Caco-2 (cell line): ENCODE measurements at regions not wholly inside any gene's neighbourhood (a gene's known extent, or its start where the extent isn't known, plus 50 kb on each side); places are given as distances from the start of the nearest gene placed in this dataset.

Experiments used
- BruUV-seq: library from RNA; stranded (reverse); fragments of 400-500 nt; replicated peaks from 2 replicates; lab custom pipeline; 2021; lab: Mats Ljungman, UMichigan
- CTCF ChIA-PET: fragments of 300-600 bp; sonication (Branson Sonifier 250); formaldehyde crosslinking; loops from one replicate; lab custom pipeline; 2022; ENCODE audit warnings: antibody characterized with exemption; lab: Charles Lee
- POLR2A ChIA-PET: fragments of 300-600 bp; sonication (Branson Sonifier 250); formaldehyde crosslinking; loops from one replicate; lab custom pipeline; 2022; ENCODE audit warnings: antibody characterized with exemption; lab: Charles Lee
- DNase-seq, 2 experiments: peaks; one replicate each; pipeline versions ENCODE4 v3.0.0 to v3.0.0-alpha.2; 2020 to 2022
- H3K27me3 ChIP-seq: replicated peaks from 2 replicates; pipeline ENCODE4 v1.6.0; 2011; ENCODE audit warnings: low read length; ENCODE audit not compliant: control insufficient read depth, insufficient read depth
- H3K36me3 ChIP-seq: 2 replicates; pipeline ENCODE4 v1.5.1; 2011; ENCODE audit warnings: low read length; ENCODE audit not compliant: control insufficient read depth, insufficient read depth
- H3K4me1 ChIP-seq: fragments of 250-450 bp; sonication (Bioruptor Pico); 2 replicates; pipeline ENCODE4 v1.5.1; 2020; ENCODE audit warnings: mild to moderate bottlenecking
- H3K4me3 ChIP-seq: 2 replicates; pipeline ENCODE4 v1.5.1; 2011; ENCODE audit warnings: low read depth, mild to moderate bottlenecking, control low read depth, low read length
- H3K9me3 ChIP-seq: fragments of 250-450 bp; sonication (Bioruptor Pico); 2 replicates; pipeline ENCODE4 v1.5.1; 2020; ENCODE audit warnings: mild to moderate bottlenecking, moderate library complexity
- H3K27ac Mint-ChIP-seq: one replicate; pipeline ENCODE4 v1.8.0; 2022; ENCODE audit warnings: mixed read lengths; ENCODE audit not compliant: unreplicated experiment
- H3K27me3 Mint-ChIP-seq: one replicate; pipeline ENCODE4 v1.8.0; 2022; ENCODE audit warnings: mixed read lengths; ENCODE audit not compliant: insufficient read depth, unreplicated experiment
- H3K36me3 Mint-ChIP-seq: one replicate; pipeline ENCODE4 v1.8.0; 2022; ENCODE audit warnings: mild to moderate bottlenecking, mixed read lengths; ENCODE audit not compliant: insufficient read depth, unreplicated experiment
- H3K4me1 Mint-ChIP-seq: one replicate; pipeline ENCODE4 v1.8.0; 2022; ENCODE audit warnings: low read depth, mixed read lengths; ENCODE audit not compliant: unreplicated experiment
- H3K4me3 Mint-ChIP-seq: one replicate; pipeline ENCODE4 v1.8.0; 2022; ENCODE audit warnings: mild to moderate bottlenecking, moderate library complexity, mixed read lengths; ENCODE audit not compliant: unreplicated experiment
- H3K9me3 Mint-ChIP-seq: one replicate; pipeline ENCODE4 v1.8.0; 2022; ENCODE audit warnings: mixed read lengths; ENCODE audit not compliant: unreplicated experiment
- CTCF ChIP-seq, 2 experiments: fragments of 200-600 bp in 1 of 2; IDR thresholded peaks; 1 replicate in 1 of 2; 2 replicates in 1 of 2; pipeline versions ENCODE4 v1.5.1 to v1.8.0; 2011 to 2022; ENCODE audit warnings: antibody characterized with exemption in 1 of 2, control low read depth in 1 of 2, inconsistent platforms in 1 of 2, low read depth in 1 of 2, low read length in 1 of 2, mild to moderate bottlenecking in 1 of 2, moderate library complexity in 1 of 2; ENCODE audit not compliant: insufficient read depth in 1 of 2, severe bottlenecking in 1 of 2, unreplicated experiment in 1 of 2
- intact Hi-C: fragments of 100-400 bp; cut with micrococcal nuclease; formaldehyde crosslinking; loops from one replicate; pipeline ENCODE4 v1.10.0; 2022; ENCODE audit not compliant: unreplicated experiment

- Mint-ChIP-seq H3K27ac (no peak overlapping the region), H3K4me3 (no peak overlapping the region), H3K4me1 (no peaks in the 10 kb centered on the region), H3K9me3 (no peaks in the 10 kb centered on the region), H3K27me3 (peaks cover 5% of the 10 kb centered on the region), H3K36me3 (no peaks in the 10 kb centered on the region)
- no peak overlapping the region for H3K4me3 ChIP-seq
- no peak for DNase-seq
- no peaks in the 10 kb centered on the region for H3K27me3 ChIP-seq
- no peaks in the 10 kb centered on the region for H3K9me3 ChIP-seq
- H3K4me1 ChIP-seq, result no peaks in the 10 kb centered on the region
- intact Hi-C loops, result no loop called here
- no peak for TF ChIP-seq CTCF (IDR thresholded peaks at IDR 0.05; ENCODE audit: insufficient read depth in 1 of 2, low read depth in 1 of 2, low read length in 1 of 2, severe bottlenecking in 1 of 2, unreplicated experiment in 1 of 2)
- BruUV-seq, result no TSS peak
- no peaks in the 10 kb centered on the region for H3K36me3 ChIP-seq
- ChIA-PET CTCF (no interaction called here), POLR2A (no interaction called here)
These were observed 1475.5 kb upstream of the TENM4 start for GRCh38 chr11:80916173-80916798.

GRCh38 chr11:80914311-80914710, 1473.5 kb upstream of the TENM4 start:
- H3K4me1 Mint-ChIP-seq, result no peaks in the 10 kb centered on the region
- H3K4me3 ChIP-seq, result no peak overlapping the region
- no peak overlapping the region for H3K4me3 Mint-ChIP-seq
- ChIA-PET CTCF (no interaction called here), POLR2A (no interaction called here)
- no peaks in the 10 kb centered on the region for H3K9me3 Mint-ChIP-seq
- H3K27me3 ChIP-seq, result no peaks in the 10 kb centered on the region
- TF ChIP-seq CTCF (IDR thresholded peaks at IDR 0.05; ENCODE audit: insufficient read depth in 1 of 2, low read depth in 1 of 2, low read length in 1 of 2, severe bottlenecking in 1 of 2, unreplicated experiment in 1 of 2), result no peak
- no peaks in the 10 kb centered on the region for H3K9me3 ChIP-seq
- BruUV-seq, result no TSS peak
- no peaks in the 10 kb centered on the region for H3K36me3 ChIP-seq
- H3K36me3 Mint-ChIP-seq, result no peaks in the 10 kb centered on the region
- H3K4me1 ChIP-seq, result no peaks in the 10 kb centered on the region
- intact Hi-C loops, result no loop called here
- no peak overlapping the region for H3K27ac Mint-ChIP-seq
- H3K27me3 Mint-ChIP-seq, result peaks cover 5% of the 10 kb centered on the region
- DNase-seq, result no peak

DNA sequence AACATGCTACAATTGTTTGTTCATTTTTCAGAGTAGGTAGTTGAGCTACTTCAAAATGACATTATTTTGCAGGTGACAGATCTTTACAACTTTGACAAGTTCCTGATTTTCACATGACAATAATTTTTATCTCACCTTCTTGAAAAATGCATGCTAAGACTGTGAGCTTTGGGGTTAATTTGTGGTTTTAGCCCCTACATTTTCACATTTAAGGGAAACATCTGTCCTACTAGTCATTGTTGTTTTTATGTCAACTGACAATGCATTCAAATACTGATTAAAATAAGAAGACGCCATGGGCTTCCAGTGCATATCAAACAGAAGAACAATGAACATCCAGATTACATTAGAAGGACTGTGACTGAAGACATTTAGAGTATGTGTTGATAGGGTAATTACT, 1470.8 kb upstream of the TENM4 start:
- Histone ChIP-seq H3K4me1 (no peaks in the 10 kb centered on the region), H3K4me3 (no peak overlapping the region), H3K36me3 (no peaks in the 10 kb centered on the region), H3K27me3 (no peaks in the 10 kb centered on the region), H3K9me3 (no peaks in the 10 kb centered on the region)
- H3K9me3 Mint-ChIP-seq, result no peaks in the 10 kb centered on the region
- peaks cover 5% of the 10 kb centered on the region for H3K27me3 Mint-ChIP-seq
- no peak for TF ChIP-seq CTCF (IDR thresholded peaks at IDR 0.05; ENCODE audit: insufficient read depth in 1 of 2, low read depth in 1 of 2, low read length in 1 of 2, severe bottlenecking in 1 of 2, unreplicated experiment in 1 of 2)
- POLR2A ChIA-PET, result no interaction called here
- no TSS peak for BruUV-seq
- CTCF ChIA-PET, result no interaction called here
- no peaks in the 10 kb centered on the region for H3K36me3 Mint-ChIP-seq
- no peak overlapping the region for H3K4me3 Mint-ChIP-seq
- intact Hi-C loops, result no loop called here
- H3K27ac Mint-ChIP-seq, result no peak overlapping the region
- DNase-seq, result no peak
- no peaks in the 10 kb centered on the region for H3K4me1 Mint-ChIP-seq
